ENCODE measurements at regions not wholly inside any gene's neighbourhood (a gene's known extent, or its start where the extent isn't known, plus 50 kb on each side); places are given as distances from the start of the nearest gene placed in this dataset.

DNA sequence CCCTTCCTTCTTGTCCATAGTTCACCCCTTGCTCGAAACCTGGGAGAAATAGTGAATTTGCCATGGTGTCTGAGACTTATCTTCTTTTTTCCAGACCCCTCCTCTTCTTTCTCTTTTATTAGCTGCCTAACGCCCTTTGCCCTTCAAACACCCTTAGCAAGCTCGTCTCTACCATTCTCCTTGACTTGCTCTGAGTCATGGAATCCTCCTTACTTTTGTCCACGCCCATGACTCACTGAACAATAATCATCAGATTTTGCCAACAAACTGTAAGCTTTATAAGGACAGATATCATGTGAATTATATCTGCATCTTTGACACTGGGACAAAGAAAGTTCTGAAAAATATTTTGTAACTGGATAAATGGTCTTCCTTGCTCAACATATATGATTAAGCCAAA is 67.1 kb upstream of the CNTNAP5 start:
- TF ChIP-seq CTCF (IDR thresholded peaks at IDR 0.05; ENCODE audit: insufficient read depth, low read depth, low read length) (no peak), EZH2 (IDR thresholded peaks at IDR 0.05; ENCODE audit: insufficient read depth, low read length) (no peak)
